ENCODE measurements at regions not wholly inside any gene's neighbourhood (a gene's known extent, or its start where the extent isn't known, plus 50 kb on each side); places are given as distances from the start of the nearest gene placed in this dataset.

- Mint-ChIP-seq H3K27ac (no peak overlapping the region), H3K27me3 (no peaks in the 10 kb centered on the region), H3K9me3 (no peaks in the 10 kb centered on the region), H3K36me3 (peaks cover 2% of the 10 kb centered on the region), H3K4me3 (no peak overlapping the region), H3K4me1 (peaks cover 4% of the 10 kb centered on the region)
These were observed 75.0 kb upstream of the CCDC160 start for GRCh38 chrX:134162032-134162431.

GRCh38 chrX:134163836-134164235, 73.1 kb upstream of the CCDC160 start:
- no peak overlapping the region for H3K4me3 Mint-ChIP-seq
- no peak overlapping the region for H3K27ac Mint-ChIP-seq
- H3K4me1 Mint-ChIP-seq = peaks cover 9% of the 10 kb centered on the region
- H3K36me3 Mint-ChIP-seq = peaks cover 2% of the 10 kb centered on the region
- no peaks in the 10 kb centered on the region for H3K9me3 Mint-ChIP-seq
- no peaks in the 10 kb centered on the region for H3K27me3 Mint-ChIP-seq

GRCh38 chrX:134167591-134168203, 69.3 kb upstream of the CCDC160 start:
- Mint-ChIP-seq H3K9me3 (no peaks in the 10 kb centered on the region), H3K36me3 (peaks cover 3% of the 10 kb centered on the region), H3K4me3 (no peak overlapping the region), H3K27me3 (no peaks in the 10 kb centered on the region), H3K27ac (no peak overlapping the region), H3K4me1 (peaks cover 17% of the 10 kb centered on the region)

- peaks cover 3% of the 10 kb centered on the region for H3K36me3 Mint-ChIP-seq
- H3K27ac Mint-ChIP-seq = peak overlapping the region; percentile 95
- H3K27me3 Mint-ChIP-seq = no peaks in the 10 kb centered on the region
- peaks cover 28% of the 10 kb centered on the region for H3K4me1 Mint-ChIP-seq
- H3K9me3 Mint-ChIP-seq = no peaks in the 10 kb centered on the region
- peak overlapping the region; percentile 94 for H3K4me3 Mint-ChIP-seq
These were observed 65.1 kb upstream of the CCDC160 start for GRCh38 chrX:134171661-134172587.

- Mint-ChIP-seq H3K27ac (peak overlapping the region; percentile 51), H3K4me1 (peaks cover 23% of the 10 kb centered on the region), H3K27me3 (no peaks in the 10 kb centered on the region), H3K9me3 (no peaks in the 10 kb centered on the region), H3K4me3 (peak overlapping the region; percentile 94), H3K36me3 (peaks cover 3% of the 10 kb centered on the region)
These were observed 64.3 kb upstream of the CCDC160 start for GRCh38 chrX:134172588-134173259.

GRCh38 chrX:134173541-134174272, 63.3 kb upstream of the CCDC160 start:
- H3K9me3 Mint-ChIP-seq = no peaks in the 10 kb centered on the region
- H3K27me3 Mint-ChIP-seq = no peaks in the 10 kb centered on the region
- peak overlapping the region; percentile 94 for H3K4me3 Mint-ChIP-seq
- peaks cover 3% of the 10 kb centered on the region for H3K36me3 Mint-ChIP-seq
- peaks cover 23% of the 10 kb centered on the region for H3K4me1 Mint-ChIP-seq
- H3K27ac Mint-ChIP-seq = peak overlapping the region; percentile 46

GRCh38 chrX:134174273-134174660, 62.7 kb upstream of the CCDC160 start:
- H3K9me3 Mint-ChIP-seq = no peaks in the 10 kb centered on the region
- no peaks in the 10 kb centered on the region for H3K27me3 Mint-ChIP-seq
- H3K4me3 Mint-ChIP-seq = peak overlapping the region; percentile 94
- peaks cover 23% of the 10 kb centered on the region for H3K4me1 Mint-ChIP-seq
- H3K27ac Mint-ChIP-seq = peak overlapping the region; percentile 46
- peaks cover 3% of the 10 kb centered on the region for H3K36me3 Mint-ChIP-seq

GRCh38 chrX:134174859-134175258, 62.1 kb upstream of the CCDC160 start:
- H3K4me3 Mint-ChIP-seq = no peak overlapping the region
- H3K4me1 Mint-ChIP-seq = peaks cover 23% of the 10 kb centered on the region
- no peak overlapping the region for H3K27ac Mint-ChIP-seq
- H3K9me3 Mint-ChIP-seq = no peaks in the 10 kb centered on the region
- H3K27me3 Mint-ChIP-seq = no peaks in the 10 kb centered on the region
- H3K36me3 Mint-ChIP-seq = peaks cover 3% of the 10 kb centered on the region

- no peaks in the 10 kb centered on the region for H3K9me3 Mint-ChIP-seq
- H3K27ac Mint-ChIP-seq = no peak overlapping the region
- peaks cover 12% of the 10 kb centered on the region for H3K4me1 Mint-ChIP-seq
- peaks cover 2% of the 10 kb centered on the region for H3K36me3 Mint-ChIP-seq
- H3K27me3 Mint-ChIP-seq = no peaks in the 10 kb centered on the region
- H3K4me3 Mint-ChIP-seq = no peak overlapping the region
These were observed 59.5 kb upstream of the CCDC160 start for GRCh38 chrX:134177527-134177926.

- H3K27me3 Mint-ChIP-seq = no peaks in the 10 kb centered on the region
- H3K4me1 Mint-ChIP-seq = peaks cover 11% of the 10 kb centered on the region
- H3K4me3 Mint-ChIP-seq = no peak overlapping the region
- H3K9me3 Mint-ChIP-seq = no peaks in the 10 kb centered on the region
- H3K27ac Mint-ChIP-seq = no peak overlapping the region
- no peaks in the 10 kb centered on the region for H3K36me3 Mint-ChIP-seq
These were observed 56.2 kb upstream of the CCDC160 start for GRCh38 chrX:134180601-134181274.

GRCh38 chrX:134181275-134181660, 55.7 kb upstream of the CCDC160 start:
- peaks cover 14% of the 10 kb centered on the region for H3K4me1 Mint-ChIP-seq
- no peak overlapping the region for H3K4me3 Mint-ChIP-seq
- no peaks in the 10 kb centered on the region for H3K9me3 Mint-ChIP-seq
- no peaks in the 10 kb centered on the region for H3K36me3 Mint-ChIP-seq
- H3K27ac Mint-ChIP-seq = no peak overlapping the region
- H3K27me3 Mint-ChIP-seq = no peaks in the 10 kb centered on the region

- no peak overlapping the region for H3K27ac Mint-ChIP-seq
- H3K27me3 Mint-ChIP-seq = no peaks in the 10 kb centered on the region
- no peak overlapping the region for H3K4me3 Mint-ChIP-seq
- no peaks in the 10 kb centered on the region for H3K9me3 Mint-ChIP-seq
- H3K36me3 Mint-ChIP-seq = no peaks in the 10 kb centered on the region
- peaks cover 24% of the 10 kb centered on the region for H3K4me1 Mint-ChIP-seq
These were observed 53.3 kb upstream of the CCDC160 start for GRCh38 chrX:134183665-134184064.

- Mint-ChIP-seq H3K4me1 (peaks cover 29% of the 10 kb centered on the region), H3K27me3 (no peaks in the 10 kb centered on the region), H3K36me3 (no peaks in the 10 kb centered on the region), H3K27ac (no peak overlapping the region), H3K9me3 (no peaks in the 10 kb centered on the region), H3K4me3 (no peak overlapping the region)
These were observed 52.0 kb upstream of the CCDC160 start for GRCh38 chrX:134184936-134185335.

- H3K4me3 Mint-ChIP-seq = peak overlapping the region; percentile 42
- H3K4me1 Mint-ChIP-seq = peaks cover 29% of the 10 kb centered on the region
- no peaks in the 10 kb centered on the region for H3K27me3 Mint-ChIP-seq
- peak overlapping the region; percentile 21 for H3K27ac Mint-ChIP-seq
- H3K36me3 Mint-ChIP-seq = no peaks in the 10 kb centered on the region
- no peaks in the 10 kb centered on the region for H3K9me3 Mint-ChIP-seq
These were observed 50.4 kb upstream of the CCDC160 start for GRCh38 chrX:134186362-134187121.
